Ovary (tissue), 3 donors: ENCODE measurements at regions not wholly inside any gene's neighbourhood (a gene's known extent, or its start where the extent isn't known, plus 50 kb on each side); places are given as distances from the start of the nearest gene placed in this dataset.

ENCODE experiments used
- CTCF ChIP-seq, 3 donors: fragments of 450-650 bp in 2 of 3; fragments of 200-600 bp in 1 of 3; IDR thresholded peaks; one replicate each; pipeline versions ENCODE4 v1.5.1 to v1.8.0; 2016 to 2022; ENCODE audit warnings: antibody characterized with exemption in 3 of 3, mild to moderate bottlenecking in 1 of 3
- POLR2A ChIP-seq: fragments of 450-650 bp; IDR thresholded peaks from one replicate; pipeline ENCODE4 v1.6.1; 2017; ENCODE audit warnings: antibody characterized with exemption, mild to moderate bottlenecking, moderate library complexity
- donor health status: DM: no; HTN: no; CAD: no.

GRCh38 chr15:89399238-89400115, 64.9 kb upstream of the POLG start:
- TF ChIP-seq CTCF (IDR thresholded peaks at IDR 0.05) (no peak), POLR2A (no peak)
